ENCODE measurements at regions not wholly inside any gene's neighbourhood (a gene's known extent, or its start where the extent isn't known, plus 50 kb on each side); places are given as distances from the start of the nearest gene placed in this dataset.
A peak's percentile ranks its signal among the peaks of the same experiment; 100 is the strongest.
"Not testable (repeated sequence)": the region's sequence is repeated elsewhere in the genome, so short reads cannot be mapped to it uniquely, and the experiment has no call there.

- DNase-seq: not testable (repeated sequence)
Measured at GRCh38 chr2:87275974-87276629, 254.5 kb upstream of the PLGLB1 start.

GRCh38 chr2:87276673-87277072 lies 255.0 kb upstream of the PLGLB1 start:
- DNase-seq: not testable (repeated sequence)

GRCh38 chr2:87277734-87278133 lies 256.1 kb upstream of the PLGLB1 start:
- DNase-seq: not testable (repeated sequence)

- DNase-seq: not testable (repeated sequence)
Measured at GRCh38 chr2:87280596-87281355, 259.1 kb upstream of the PLGLB1 start.

- DNase-seq: not testable (repeated sequence)
Measured at GRCh38 chr2:87283735-87284470, 262.3 kb upstream of the PLGLB1 start.

GRCh38 chr2:87284471-87284772 lies 262.8 kb upstream of the PLGLB1 start:
- DNase-seq: not testable (repeated sequence)

GRCh38 chr2:87285139-87285538 lies 263.5 kb upstream of the PLGLB1 start:
- not testable (repeated sequence) for DNase-seq

GRCh38 chr2:87290566-87291307 lies 269.1 kb upstream of the PLGLB1 start:
- not testable (repeated sequence) for DNase-seq

- not testable (repeated sequence) for DNase-seq
Measured at GRCh38 chr2:87291400-87292200, 270.0 kb upstream of the PLGLB1 start.

GRCh38 chr2:87293931-87294594 lies 272.4 kb upstream of the PLGLB1 start:
- DNase-seq: not testable (repeated sequence)

GRCh38 chr2:87295135-87295534 lies 273.5 kb upstream of the PLGLB1 start:
- not testable (repeated sequence) for DNase-seq

- not testable (repeated sequence) for DNase-seq
Measured at GRCh38 chr2:87301349-87301748, 279.7 kb upstream of the PLGLB1 start.

GRCh38 chr2:87301871-87302270 lies 280.2 kb upstream of the PLGLB1 start:
- not testable (repeated sequence) for DNase-seq

- not testable (repeated sequence) for DNase-seq
Measured at GRCh38 chr2:87308621-87309020, 287.0 kb upstream of the PLGLB1 start.

- DNase-seq: not testable (repeated sequence)
Measured at GRCh38 chr2:87309785-87310184, 288.1 kb upstream of the PLGLB1 start.

- DNase-seq: not testable (repeated sequence)
Measured at GRCh38 chr2:87311896-87312441, 290.3 kb upstream of the PLGLB1 start.

- not testable (repeated sequence) for DNase-seq
Measured at GRCh38 chr2:87314622-87315021, 293.0 kb upstream of the PLGLB1 start.

GRCh38 chr2:87315183-87315902 lies 293.7 kb upstream of the PLGLB1 start:
- DNase-seq: peak; percentile 14

- DNase-seq: not testable (repeated sequence)
Measured at GRCh38 chr2:87317193-87317592, 295.5 kb upstream of the PLGLB1 start.

- not testable (repeated sequence) for DNase-seq
Measured at GRCh38 chr2:87318814-87319491, 297.3 kb upstream of the PLGLB1 start.

Measured in CD4-positive, alpha-beta T cell treated with Interleukin-10 for 1 hour (primary cell).